Anterior cingulate cortex (tissue), 58 donors: ENCODE measurements at regions not wholly inside any gene's neighbourhood (a gene's known extent, or its start where the extent isn't known, plus 50 kb on each side); places are given as distances from the start of the nearest gene placed in this dataset.
A peak's percentile ranks its signal among the peaks of the same experiment; 100 is the strongest.

Experiments used
- DNase-seq, 58 donors: peaks; one replicate each; lab custom pipeline; 2025; lab: John Stamatoyannopoulos, UW

- no peak for DNase-seq
Observed at GRCh38 chr2:58834404-58834803, 593.3 kb upstream of the FANCL start.

- no peak for DNase-seq
Observed at GRCh38 chr2:58826795-58827194, 585.7 kb upstream of the FANCL start.

GRCh38 chr2:58812771-58813344 is 571.7 kb upstream of the FANCL start:
- DNase-seq = no peak

- no peak for DNase-seq
Observed at GRCh38 chr2:58805126-58805525, 564.0 kb upstream of the FANCL start.

GRCh38 chr2:58803192-58803591 is 562.1 kb upstream of the FANCL start:
- DNase-seq = no peak

GRCh38 chr2:58800881-58801280 is 559.8 kb upstream of the FANCL start:
- no peak for DNase-seq

GRCh38 chr2:58798676-58799208 is 557.6 kb upstream of the FANCL start:
- no peak for DNase-seq

- no peak for DNase-seq
Observed at GRCh38 chr2:58796239-58796910, 555.2 kb upstream of the FANCL start.

GRCh38 chr2:58794916-58795315 is 553.8 kb upstream of the FANCL start:
- DNase-seq = no peak

- no peak for DNase-seq
Observed at GRCh38 chr2:58794103-58794502, 553.0 kb upstream of the FANCL start.

GRCh38 chr2:58788402-58788801 is 547.3 kb upstream of the FANCL start:
- no peak for DNase-seq

- DNase-seq = no peak
Observed at GRCh38 chr2:58770846-58771245, 529.7 kb upstream of the FANCL start.

GRCh38 chr2:58769864-58770234 is 528.7 kb upstream of the FANCL start:
- no peak for DNase-seq

GRCh38 chr2:58769111-58769863 is 528.2 kb upstream of the FANCL start:
- peak in 1 of 58 donors; percentile 0 for DNase-seq

GRCh38 chr2:58768715-58769080 is 527.6 kb upstream of the FANCL start:
- no peak for DNase-seq

GRCh38 chr2:58767828-58768714 is 526.9 kb upstream of the FANCL start:
- no peak for DNase-seq

GRCh38 chr2:58764338-58765104 is 523.4 kb upstream of the FANCL start:
- DNase-seq = no peak

GRCh38 chr2:58762176-58762781 is 521.2 kb upstream of the FANCL start:
- peak in 39 of 58 donors; percentile 1 to 56 (median 11) for DNase-seq

GRCh38 chr2:58757971-58758370 is 516.8 kb upstream of the FANCL start:
- DNase-seq = no peak
